ENCODE measurements at regions not wholly inside any gene's neighbourhood (a gene's known extent, or its start where the extent isn't known, plus 50 kb on each side); places are given as distances from the start of the nearest gene placed in this dataset.

GRCh38 chr4:38309471-38309870 lies 349.3 kb downstream of the PTTG2 start:
- no peak overlapping the region for H3K27ac Mint-ChIP-seq (ENCODE audit: low read depth)
- peaks cover 64% of the 10 kb centered on the region for H3K4me1 Mint-ChIP-seq

GRCh38 chr4:38310446-38311043 lies 350.3 kb downstream of the PTTG2 start:
- H3K9me3 Mint-ChIP-seq: no peaks in the 10 kb centered on the region
- peak overlapping the region; percentile 61 for H3K27ac Mint-ChIP-seq (ENCODE audit: low read depth)
- H3K4me3 Mint-ChIP-seq: peak overlapping the region; percentile 61
- ATAC-seq (replicated peaks; ENCODE audit: extremely low read depth, poor library complexity, severe bottlenecking): peak; percentile 97
- H3K36me3 Mint-ChIP-seq (ENCODE audit: insufficient read depth): peaks cover 3% of the 10 kb centered on the region
- no peaks in the 10 kb centered on the region for H3K27me3 Mint-ChIP-seq
- H3K4me1 Mint-ChIP-seq: peaks cover 64% of the 10 kb centered on the region
- DNase-seq (ENCODE audit: low spot score in 2 of 2): peak; percentile 33 to 73

More at GRCh38 chr4:38309471-38309870, 349.3 kb downstream of the PTTG2 start:
- DNase-seq (ENCODE audit: low spot score in 2 of 2) (no peak), ATAC-seq (replicated peaks; ENCODE audit: extremely low read depth, poor library complexity, severe bottlenecking) (no peak)
- H3K9me3 Mint-ChIP-seq: no peaks in the 10 kb centered on the region
- no peaks in the 10 kb centered on the region for H3K27me3 Mint-ChIP-seq
- H3K36me3 Mint-ChIP-seq (ENCODE audit: insufficient read depth): peaks cover 3% of the 10 kb centered on the region
- no peak overlapping the region for H3K4me3 Mint-ChIP-seq

- ATAC-seq (replicated peaks; ENCODE audit: extremely low read depth, poor library complexity, severe bottlenecking): no peak
- peak overlapping the region; percentile 61 for H3K4me3 Mint-ChIP-seq
- H3K4me1 Mint-ChIP-seq: peaks cover 58% of the 10 kb centered on the region
- no peaks in the 10 kb centered on the region for H3K9me3 Mint-ChIP-seq
- peak overlapping the region; percentile 61 for H3K27ac Mint-ChIP-seq (ENCODE audit: low read depth)
- H3K27me3 Mint-ChIP-seq: no peaks in the 10 kb centered on the region
- no peak for DNase-seq (ENCODE audit: low spot score in 2 of 2)
- peaks cover 3% of the 10 kb centered on the region for H3K36me3 Mint-ChIP-seq (ENCODE audit: insufficient read depth)
These were observed 351.4 kb downstream of the PTTG2 start for GRCh38 chr4:38311495-38312126.

GRCh38 chr4:38313175-38313574 lies 350.8 kb upstream of the KLF3 start:
- no peak overlapping the region for H3K27ac Mint-ChIP-seq (ENCODE audit: low read depth)
- no peaks in the 10 kb centered on the region for H3K9me3 Mint-ChIP-seq
- H3K36me3 Mint-ChIP-seq (ENCODE audit: insufficient read depth): peaks cover 3% of the 10 kb centered on the region
- ATAC-seq (replicated peaks; ENCODE audit: extremely low read depth, poor library complexity, severe bottlenecking): no peak
- no peak overlapping the region for H3K4me3 Mint-ChIP-seq
- no peak for DNase-seq (ENCODE audit: low spot score in 2 of 2)
- peaks cover 54% of the 10 kb centered on the region for H3K4me1 Mint-ChIP-seq
- no peaks in the 10 kb centered on the region for H3K27me3 Mint-ChIP-seq

- Mint-ChIP-seq H3K4me1 (peaks cover 56% of the 10 kb centered on the region), H3K27me3 (no peaks in the 10 kb centered on the region), H3K36me3 (ENCODE audit: insufficient read depth) (peaks cover 3% of the 10 kb centered on the region), H3K9me3 (no peaks in the 10 kb centered on the region), H3K27ac (ENCODE audit: low read depth) (peak overlapping the region; percentile 55), H3K4me3 (no peak overlapping the region)
- ATAC-seq (replicated peaks; ENCODE audit: extremely low read depth, poor library complexity, severe bottlenecking) (no peak), DNase-seq (ENCODE audit: low spot score in 2 of 2) (no peak)
These were observed 349.9 kb upstream of the KLF3 start for GRCh38 chr4:38313999-38314561.

GRCh38 chr4:38314663-38315062 lies 349.3 kb upstream of the KLF3 start:
- peaks cover 3% of the 10 kb centered on the region for H3K36me3 Mint-ChIP-seq (ENCODE audit: insufficient read depth)
- H3K27ac Mint-ChIP-seq (ENCODE audit: low read depth): peak overlapping the region; percentile 55

GRCh38 chr4:38315286-38315685 lies 348.7 kb upstream of the KLF3 start:
- Mint-ChIP-seq H3K4me3 (no peak overlapping the region), H3K4me1 (peaks cover 56% of the 10 kb centered on the region), H3K27ac (ENCODE audit: low read depth) (no peak overlapping the region), H3K36me3 (ENCODE audit: insufficient read depth) (peaks cover 3% of the 10 kb centered on the region), H3K27me3 (no peaks in the 10 kb centered on the region), H3K9me3 (no peaks in the 10 kb centered on the region)
- ATAC-seq (replicated peaks; ENCODE audit: extremely low read depth, poor library complexity, severe bottlenecking) (no peak), DNase-seq (ENCODE audit: low spot score in 2 of 2) (no peak)

More at GRCh38 chr4:38314663-38315062, 349.3 kb upstream of the KLF3 start:
- Mint-ChIP-seq H3K9me3 (no peaks in the 10 kb centered on the region), H3K4me3 (no peak overlapping the region), H3K4me1 (peaks cover 56% of the 10 kb centered on the region), H3K27me3 (no peaks in the 10 kb centered on the region)
- DNase-seq (ENCODE audit: low spot score in 2 of 2) (no peak), ATAC-seq (replicated peaks; ENCODE audit: extremely low read depth, poor library complexity, severe bottlenecking) (no peak)

- DNase-seq (ENCODE audit: low spot score in 2 of 2): no peak
- Mint-ChIP-seq H3K9me3 (no peaks in the 10 kb centered on the region), H3K36me3 (ENCODE audit: insufficient read depth) (no peaks in the 10 kb centered on the region), H3K27me3 (no peaks in the 10 kb centered on the region), H3K4me1 (peaks cover 56% of the 10 kb centered on the region), H3K4me3 (no peak overlapping the region), H3K27ac (ENCODE audit: low read depth) (no peak overlapping the region)
- no peak for ATAC-seq (replicated peaks; ENCODE audit: extremely low read depth, poor library complexity, severe bottlenecking)
These were observed 348.0 kb upstream of the KLF3 start for GRCh38 chr4:38316045-38316444.

GRCh38 chr4:38317041-38317674 lies 346.8 kb upstream of the KLF3 start:
- no peak for ATAC-seq (replicated peaks; ENCODE audit: extremely low read depth, poor library complexity, severe bottlenecking)
- Mint-ChIP-seq H3K9me3 (no peaks in the 10 kb centered on the region), H3K27me3 (no peaks in the 10 kb centered on the region), H3K27ac (ENCODE audit: low read depth) (no peak overlapping the region), H3K4me3 (no peak overlapping the region), H3K4me1 (peaks cover 47% of the 10 kb centered on the region), H3K36me3 (ENCODE audit: insufficient read depth) (no peaks in the 10 kb centered on the region)
- no peak for DNase-seq (ENCODE audit: low spot score in 2 of 2)

GRCh38 chr4:38318737-38319455 lies 345.1 kb upstream of the KLF3 start:
- H3K9me3 Mint-ChIP-seq: no peaks in the 10 kb centered on the region
- H3K4me1 Mint-ChIP-seq: peaks cover 34% of the 10 kb centered on the region
- H3K4me3 Mint-ChIP-seq: peak overlapping the region; percentile 81
- ATAC-seq (replicated peaks; ENCODE audit: extremely low read depth, poor library complexity, severe bottlenecking) (peak; percentile 69), DNase-seq (ENCODE audit: low spot score in 2 of 2) (peak; percentile 34 to 36)
- no peaks in the 10 kb centered on the region for H3K27me3 Mint-ChIP-seq
- peaks cover 1% of the 10 kb centered on the region for H3K36me3 Mint-ChIP-seq (ENCODE audit: insufficient read depth)
- H3K27ac Mint-ChIP-seq (ENCODE audit: low read depth): peak overlapping the region; percentile 86

- ATAC-seq (replicated peaks; ENCODE audit: extremely low read depth, poor library complexity, severe bottlenecking): peak; percentile 72
- peaks cover 30% of the 10 kb centered on the region for H3K4me1 Mint-ChIP-seq
- H3K9me3 Mint-ChIP-seq: no peaks in the 10 kb centered on the region
These were observed 344.3 kb upstream of the KLF3 start for GRCh38 chr4:38319456-38320342.

GRCh38 chr4:38320343-38320695 lies 343.7 kb upstream of the KLF3 start:
- no peak for ATAC-seq (replicated peaks; ENCODE audit: extremely low read depth, poor library complexity, severe bottlenecking)
- H3K27ac Mint-ChIP-seq (ENCODE audit: low read depth): no peak overlapping the region
- peaks cover 1% of the 10 kb centered on the region for H3K36me3 Mint-ChIP-seq (ENCODE audit: insufficient read depth)
- H3K9me3 Mint-ChIP-seq: no peaks in the 10 kb centered on the region
- peaks cover 30% of the 10 kb centered on the region for H3K4me1 Mint-ChIP-seq
- no peaks in the 10 kb centered on the region for H3K27me3 Mint-ChIP-seq
- DNase-seq (ENCODE audit: low spot score in 2 of 2): no peak
- H3K4me3 Mint-ChIP-seq: no peak overlapping the region

More at GRCh38 chr4:38319456-38320342, 344.3 kb upstream of the KLF3 start:
- peak overlapping the region; percentile 81 for H3K4me3 Mint-ChIP-seq
- no peaks in the 10 kb centered on the region for H3K27me3 Mint-ChIP-seq
- peak overlapping the region; percentile 86 for H3K27ac Mint-ChIP-seq (ENCODE audit: low read depth)
- H3K36me3 Mint-ChIP-seq (ENCODE audit: insufficient read depth): peaks cover 1% of the 10 kb centered on the region
- DNase-seq (ENCODE audit: low spot score in 2 of 2): peak; percentile 76 to 94
